Smooth muscle cell (in vitro differentiated cells): ENCODE measurements at regions not wholly inside any gene's neighbourhood (a gene's known extent, or its start where the extent isn't known, plus 50 kb on each side); places are given as distances from the start of the nearest gene placed in this dataset.

Source experiments
- DNase-seq: peaks from one replicate; lab custom pipeline; 2025; ENCODE audit not compliant: unreplicated experiment; lab: John Stamatoyannopoulos, UW
- H2AFZ ChIP-seq: fragments of 200-600 bp; sonication (generic); 2 replicates; pipeline ENCODE4 v1.6.0; 2016; ENCODE audit warnings: antibody characterized with exemption, low read depth, mild to moderate bottlenecking
- H3F3A ChIP-seq: fragments of 200-600 bp; sonication (generic); 2 replicates; pipeline ENCODE4 v1.6.0; 2017; ENCODE audit warnings: antibody characterized with exemption, low read depth
- H3K27ac ChIP-seq: fragments of 200-600 bp; sonication (generic); 2 replicates; pipeline ENCODE4 v1.5.1; 2016; ENCODE audit warnings: low read depth, mild to moderate bottlenecking
- H3K27me3 ChIP-seq: fragments of 200-600 bp; sonication (generic); 2 replicates; pipeline ENCODE4 v1.6.1; 2016; ENCODE audit warnings: low read depth, mild to moderate bottlenecking
- H3K36me3 ChIP-seq: fragments of 200-600 bp; sonication (generic); 2 replicates; pipeline ENCODE4 v1.5.1; 2016; ENCODE audit warnings: low read depth
- H3K4me1 ChIP-seq: fragments of 200-600 bp; sonication (generic); 2 replicates; pipeline ENCODE4 v1.5.1; 2016; ENCODE audit warnings: low read depth
- H3K4me2 ChIP-seq: fragments of 200-600 bp; sonication (generic); 2 replicates; pipeline ENCODE4 v1.6.0; 2016; ENCODE audit warnings: mild to moderate bottlenecking
- H3K4me3 ChIP-seq: fragments of 200-600 bp; sonication (generic); 2 replicates; pipeline ENCODE4 v1.5.1; 2016; ENCODE audit warnings: mild to moderate bottlenecking
- H3K79me2 ChIP-seq: fragments of 200-600 bp; sonication (generic); 2 replicates; pipeline ENCODE4 v1.6.0; 2016; ENCODE audit warnings: low read depth, mild to moderate bottlenecking
- H3K9ac ChIP-seq: fragments of 200-600 bp; sonication (generic); 2 replicates; pipeline ENCODE4 v1.6.0; 2016; ENCODE audit warnings: low read depth
- H3K9me3 ChIP-seq: fragments of 200-600 bp; sonication (generic); replicated peaks from 2 replicates; pipeline ENCODE4 v1.5.1; 2016; ENCODE audit warnings: low read depth
- H4K20me1 ChIP-seq: fragments of 200-600 bp; sonication (generic); 2 replicates; pipeline ENCODE4 v1.6.0; 2016; ENCODE audit warnings: low read depth
- WGBS: methylation state at CpG from one replicate; pipeline ENCODE4 v1.1.7; 2016; ENCODE audit warnings: low lambda C conversion rate; 5-methylcytosine and 5-hydroxymethylcytosine counted together
- TF ChIP-seq, protein P1 (sequence below): fragments of 200-600 bp; sonication (generic); IDR thresholded peaks from 2 replicates; pipeline ENCODE4 v1.5.1; 2017; ENCODE audit warnings: borderline replicate concordance, mild to moderate bottlenecking, antibody characterized with exemption; ENCODE audit not compliant: insufficient read depth, poor library complexity, severe bottlenecking

DNA sequence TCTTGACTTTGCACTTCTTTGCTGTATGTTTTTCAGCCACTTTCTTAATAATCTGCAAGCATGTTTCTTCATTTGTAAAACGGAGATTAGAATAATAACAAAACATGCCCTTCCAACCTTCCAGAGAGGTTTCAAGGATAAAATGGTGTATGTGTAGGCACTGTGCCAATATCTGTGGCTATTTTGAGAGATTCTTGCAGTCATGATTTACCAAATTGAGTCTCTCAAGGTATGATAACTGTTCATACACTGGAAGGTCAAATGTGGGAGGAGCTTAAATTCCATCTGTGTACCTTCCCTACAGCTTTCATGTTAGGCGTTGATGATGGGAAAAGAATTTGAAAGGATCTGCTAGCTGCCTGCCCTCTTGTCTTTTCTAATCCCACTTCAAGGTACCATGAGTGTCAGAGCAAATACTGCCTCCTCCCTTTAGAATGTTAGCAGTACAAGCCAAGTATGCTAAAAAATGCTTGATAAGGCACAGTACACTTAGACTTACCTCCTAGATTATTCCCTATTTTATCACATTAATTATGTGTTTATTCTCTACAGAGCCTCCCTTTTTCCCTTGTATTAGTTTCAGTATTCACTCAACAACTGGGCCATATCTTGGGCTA is 78.0 kb upstream of the ST8SIA2 start:
- no peaks in the 10 kb centered on the region for H3K9me3 ChIP-seq
- no peak overlapping the region for H3K4me3 ChIP-seq
- H3F3A ChIP-seq = no peaks in the 10 kb centered on the region
- TF ChIP-seq, protein P1, sequence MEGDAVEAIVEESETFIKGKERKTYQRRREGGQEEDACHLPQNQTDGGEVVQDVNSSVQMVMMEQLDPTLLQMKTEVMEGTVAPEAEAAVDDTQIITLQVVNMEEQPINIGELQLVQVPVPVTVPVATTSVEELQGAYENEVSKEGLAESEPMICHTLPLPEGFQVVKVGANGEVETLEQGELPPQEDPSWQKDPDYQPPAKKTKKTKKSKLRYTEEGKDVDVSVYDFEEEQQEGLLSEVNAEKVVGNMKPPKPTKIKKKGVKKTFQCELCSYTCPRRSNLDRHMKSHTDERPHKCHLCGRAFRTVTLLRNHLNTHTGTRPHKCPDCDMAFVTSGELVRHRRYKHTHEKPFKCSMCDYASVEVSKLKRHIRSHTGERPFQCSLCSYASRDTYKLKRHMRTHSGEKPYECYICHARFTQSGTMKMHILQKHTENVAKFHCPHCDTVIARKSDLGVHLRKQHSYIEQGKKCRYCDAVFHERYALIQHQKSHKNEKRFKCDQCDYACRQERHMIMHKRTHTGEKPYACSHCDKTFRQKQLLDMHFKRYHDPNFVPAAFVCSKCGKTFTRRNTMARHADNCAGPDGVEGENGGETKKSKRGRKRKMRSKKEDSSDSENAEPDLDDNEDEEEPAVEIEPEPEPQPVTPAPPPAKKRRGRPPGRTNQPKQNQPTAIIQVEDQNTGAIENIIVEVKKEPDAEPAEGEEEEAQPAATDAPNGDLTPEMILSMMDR = no peak
- H2AFZ ChIP-seq = no peak overlapping the region
- H3K9ac ChIP-seq = no peak overlapping the region
- no peak overlapping the region for H3K27ac ChIP-seq
- no peak overlapping the region for H3K4me2 ChIP-seq
- H3K79me2 ChIP-seq = no peaks in the 10 kb centered on the region
- H3K36me3 ChIP-seq = no peaks in the 10 kb centered on the region
- DNase-seq = no peak
- no peaks in the 10 kb centered on the region for H3K4me1 ChIP-seq
- H3K27me3 ChIP-seq = peaks cover 32% of the 10 kb centered on the region
- no peaks in the 10 kb centered on the region for H4K20me1 ChIP-seq
- 86% methylated on average over 2 of the region's 2 CpGs for WGBS

GRCh38 chr15:92316586-92317295 is 76.9 kb upstream of the ST8SIA2 start:
- Histone ChIP-seq H4K20me1 (no peaks in the 10 kb centered on the region), H3K36me3 (no peaks in the 10 kb centered on the region), H3K4me2 (no peak overlapping the region), H3K27ac (no peak overlapping the region), H3K9me3 (no peaks in the 10 kb centered on the region), H3K9ac (no peak overlapping the region), H3K4me1 (no peaks in the 10 kb centered on the region), H3K4me3 (no peak overlapping the region), H3K27me3 (peaks cover 32% of the 10 kb centered on the region), H3K79me2 (no peaks in the 10 kb centered on the region), H3F3A (no peaks in the 10 kb centered on the region), H2AFZ (no peak overlapping the region)
- TF ChIP-seq, protein P1 = no peak
- no peak for DNase-seq
- WGBS = 81% methylated on average over 14 of the region's 14 CpGs

GRCh38 chr15:92320012-92320699 is 73.5 kb upstream of the ST8SIA2 start:
- Histone ChIP-seq H3K79me2 (no peaks in the 10 kb centered on the region), H3K4me1 (no peaks in the 10 kb centered on the region), H3K27me3 (peaks cover 37% of the 10 kb centered on the region), H3K4me2 (no peak overlapping the region), H3K27ac (no peak overlapping the region), H3F3A (no peaks in the 10 kb centered on the region), H3K36me3 (no peaks in the 10 kb centered on the region), H2AFZ (no peak overlapping the region), H3K9ac (no peak overlapping the region), H3K9me3 (no peaks in the 10 kb centered on the region), H3K4me3 (no peak overlapping the region), H4K20me1 (no peaks in the 10 kb centered on the region)
- no peak for DNase-seq
- WGBS = 87% methylated on average over 6 of the region's 6 CpGs
- TF ChIP-seq, protein P1 = no peak
